T47D (cell line): ENCODE measurements at regions not wholly inside any gene's neighbourhood (a gene's known extent, or its start where the extent isn't known, plus 50 kb on each side); places are given as distances from the start of the nearest gene placed in this dataset.
A peak's percentile ranks its signal among the peaks of the same experiment; 100 is the strongest.

Experiments used
- DNase-seq, 2 experiments: peaks; one replicate each; pipeline versions ENCODE4 v3.0.0 to v3.0.0-alpha.2; 2011 to 2012; ENCODE audit warnings: low read depth in 1 of 2, low spot score in 1 of 2
- JUND ChIP-seq: IDR thresholded peaks from 2 replicates; pipeline ENCODE4 v1.6.1; 2012; ENCODE audit warnings: low read depth
- in situ Hi-C: cut with HindIII; loops from 2 replicates; pipeline ENCODE4 v1.10.0; 2016; ENCODE audit warnings: low sequenced_read_pairs, low pct_unique_long_range_greater_than_20kb

DNA sequence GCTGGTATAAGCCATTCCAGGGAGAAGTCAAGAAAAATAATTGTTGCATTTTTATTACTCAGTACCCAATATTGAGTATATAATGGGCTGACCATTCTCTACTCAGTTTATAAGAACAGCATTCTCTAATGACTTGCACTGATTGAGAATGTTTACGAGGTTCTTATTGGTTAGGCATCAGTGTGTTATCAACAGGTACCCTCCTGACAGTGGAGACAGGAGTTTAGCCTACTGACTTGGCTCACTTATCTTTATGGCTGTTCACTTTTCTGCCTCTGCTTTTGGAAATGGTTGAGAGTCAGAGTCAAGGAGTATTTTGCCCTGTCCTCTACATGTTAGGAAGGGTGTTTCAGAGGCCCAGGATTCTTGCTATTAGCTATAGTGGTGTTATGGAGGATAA is 228.0 kb upstream of the RGS6 start:
- no peak for DNase-seq
- in situ Hi-C loops, result no loop called here
- TF ChIP-seq JUND, result no peak

DNA sequence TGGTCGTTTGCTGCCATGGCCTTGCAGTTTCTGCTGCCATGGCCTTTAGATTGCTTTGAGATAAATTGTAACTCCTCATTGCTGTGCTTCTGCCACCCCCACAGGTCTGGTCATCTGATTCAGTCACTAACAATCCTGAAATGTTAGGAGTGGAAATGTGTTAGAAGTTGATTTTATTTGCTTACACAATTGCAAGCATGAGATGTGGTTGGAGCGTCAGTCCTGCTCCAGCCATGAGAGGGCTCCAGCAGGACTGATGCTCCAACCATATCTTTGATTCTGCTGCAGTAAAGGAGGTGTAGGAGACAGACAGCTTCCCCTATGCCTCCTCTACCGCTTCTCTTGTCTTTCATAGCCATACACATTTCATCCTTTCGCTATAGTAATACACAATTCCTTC is 226.8 kb upstream of the RGS6 start:
- no peak for DNase-seq
- in situ Hi-C loops, result no loop called here

DNA sequence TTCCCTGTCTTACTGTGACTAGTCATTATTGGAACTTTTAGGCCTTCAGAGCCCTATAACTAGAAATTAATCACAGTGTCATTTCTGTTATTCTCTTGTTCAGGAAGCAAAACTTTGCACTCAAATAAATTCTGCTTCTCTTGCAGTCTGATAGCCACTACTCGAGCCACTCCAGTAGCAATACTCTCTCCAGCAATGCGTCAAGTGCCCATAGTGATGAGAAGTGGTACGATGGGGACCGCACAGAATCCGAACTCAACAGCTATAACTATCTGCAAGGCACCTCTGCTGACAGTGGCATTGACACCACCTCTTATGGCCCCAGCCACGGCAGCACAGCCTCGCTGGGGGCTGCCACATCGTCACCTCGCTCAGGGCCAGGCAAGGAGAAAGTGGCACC is 223.2 kb upstream of the RGS6 start:
- in situ Hi-C loops, result no loop called here
- no peak for TF ChIP-seq JUND
- no peak for DNase-seq

More for the DNA sequence above, 226.8 kb upstream of the RGS6 start:
- no peak for TF ChIP-seq JUND

GRCh38 chr14:71709987-71710386 is 222.2 kb upstream of the RGS6 start:
- in situ Hi-C loops, result no loop called here
- no peak for DNase-seq
- TF ChIP-seq JUND, result no peak

DNA sequence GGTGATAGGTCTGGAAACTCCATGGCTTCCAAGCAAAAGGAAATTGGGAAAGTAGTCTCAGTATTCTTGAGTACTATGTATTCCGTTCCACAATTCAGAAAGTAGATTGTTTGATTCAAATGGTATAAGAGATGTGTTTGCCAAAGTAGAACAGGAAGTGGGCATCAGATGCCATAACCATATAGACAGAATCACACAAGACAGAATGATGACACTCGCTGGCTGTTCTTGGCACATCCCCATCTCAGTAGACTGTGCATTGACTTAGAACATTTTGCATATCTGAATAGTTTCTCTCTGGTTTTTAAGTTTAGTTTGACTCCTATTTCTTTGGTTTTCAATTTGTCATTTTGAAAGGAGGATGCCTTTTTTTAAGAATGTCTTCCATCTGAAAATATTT is 221.1 kb upstream of the RGS6 start:
- no peak for DNase-seq
- in situ Hi-C loops, result no loop called here
- no peak for TF ChIP-seq JUND

GRCh38 chr14:71711619-71712018 is 220.6 kb upstream of the RGS6 start:
- DNase-seq, result no peak
- in situ Hi-C loops, result no loop called here
- TF ChIP-seq JUND, result no peak

DNA sequence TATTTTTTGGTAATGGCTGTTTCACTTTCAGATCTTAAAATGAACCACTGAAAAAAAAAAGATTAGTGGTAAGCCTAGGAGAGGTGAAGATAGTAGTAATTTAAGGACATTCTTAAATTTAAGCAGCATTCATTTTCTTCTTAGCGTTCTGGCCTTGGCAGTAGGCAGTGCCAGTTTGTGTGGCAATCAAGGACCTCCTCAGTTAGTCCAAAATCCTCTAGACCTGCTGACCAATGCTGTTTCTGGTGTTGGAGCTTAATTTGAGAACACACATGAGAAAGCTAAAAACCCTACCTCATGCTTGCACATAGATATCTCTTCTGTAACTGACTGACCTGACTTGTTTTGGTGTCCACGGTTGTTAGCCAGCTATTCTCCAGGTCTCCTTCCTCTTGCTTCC is 219.8 kb upstream of the RGS6 start:
- TF ChIP-seq JUND, result no peak
- in situ Hi-C loops, result no loop called here
- no peak for DNase-seq

- DNase-seq, result no peak
- in situ Hi-C loops, result no loop called here
Observed at GRCh38 chr14:71713016-71713415, 219.2 kb upstream of the RGS6 start.

GRCh38 chr14:71713451-71713850 is 218.8 kb upstream of the RGS6 start:
- TF ChIP-seq JUND, result no peak
- peak in 1 of 2 experiments; percentile 46 for DNase-seq
- in situ Hi-C loops, result no loop called here

More at GRCh38 chr14:71713016-71713415, 219.2 kb upstream of the RGS6 start:
- TF ChIP-seq JUND, result no peak

- no peak for DNase-seq
- in situ Hi-C loops, result no loop called here
- no peak for TF ChIP-seq JUND
Observed at GRCh38 chr14:71714225-71714624, 218.0 kb upstream of the RGS6 start.

DNA sequence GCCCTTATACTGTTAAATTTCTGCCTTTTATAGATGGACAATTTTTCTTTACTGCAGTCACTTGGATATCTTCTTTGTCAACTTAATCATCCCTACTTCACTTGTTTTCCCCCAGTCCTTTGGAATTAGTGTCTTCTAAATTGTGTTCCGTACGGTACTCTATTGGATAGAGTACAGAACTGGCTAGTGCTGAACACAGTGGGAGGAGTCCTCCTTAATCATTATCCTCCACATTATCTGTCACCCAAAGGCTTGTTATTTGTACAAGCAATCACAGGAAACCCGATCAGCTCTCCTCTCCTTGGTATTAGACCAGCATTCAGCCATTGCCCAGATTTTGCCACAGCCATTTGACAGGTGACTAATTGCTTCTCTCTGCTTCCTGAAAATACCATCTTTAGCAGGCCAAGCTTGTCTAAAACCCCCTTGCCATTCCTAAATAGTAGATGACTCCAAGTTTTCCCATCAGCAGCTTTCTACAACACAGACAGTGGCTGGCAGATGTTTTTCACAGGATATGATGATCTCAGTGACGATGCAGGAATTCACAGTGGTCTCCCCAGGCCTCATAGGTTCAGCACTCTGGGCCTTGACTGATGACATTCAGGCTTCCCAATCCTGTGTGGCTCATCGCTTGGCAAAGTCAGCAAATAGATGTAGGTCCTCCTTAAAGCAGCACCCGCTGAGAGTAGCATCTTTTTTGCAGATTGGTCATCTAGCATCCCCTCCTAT is 216.0 kb upstream of the RGS6 start:
- TF ChIP-seq JUND, result no peak
- in situ Hi-C loops, result no loop called here
- no peak for DNase-seq

DNA sequence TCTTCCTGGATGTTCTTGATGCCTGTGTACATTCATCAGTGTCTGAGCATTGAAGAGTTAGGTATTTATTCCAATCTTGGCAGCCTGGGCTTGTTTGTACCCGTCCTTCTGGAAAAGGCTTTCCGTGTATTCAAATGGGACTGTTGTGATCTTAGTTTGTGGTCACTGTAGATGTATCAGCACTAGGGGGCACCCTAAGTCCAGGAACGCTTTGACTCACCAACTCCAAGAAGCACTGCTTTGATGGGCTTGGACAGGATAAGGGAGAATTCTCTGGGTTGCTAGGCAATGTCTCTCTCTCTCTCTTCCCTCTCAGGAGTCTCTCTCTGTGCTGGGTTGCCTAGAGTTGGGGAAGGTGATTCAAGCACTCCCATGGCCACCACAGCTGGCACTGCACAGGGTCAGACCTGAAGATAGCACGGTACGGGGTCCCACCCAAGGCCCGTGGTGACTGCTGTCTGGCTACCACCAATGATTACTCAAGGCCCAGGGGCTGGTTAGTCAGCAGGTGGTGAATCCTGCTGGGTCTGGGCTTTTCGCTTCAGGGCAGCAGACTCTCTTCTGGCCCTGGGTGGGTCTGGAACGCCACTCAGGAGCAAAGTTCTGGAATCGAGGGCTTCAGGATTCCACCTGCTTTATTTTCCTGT is 211.1 kb upstream of the RGS6 start:
- peak; percentile 40 to 87 for DNase-seq
- no peak for TF ChIP-seq JUND
- in situ Hi-C loops, result no loop called here

GRCh38 chr14:71721791-71722190 is 210.4 kb upstream of the RGS6 start:
- no peak for TF ChIP-seq JUND
- DNase-seq, result no peak
- in situ Hi-C loops, result no loop called here
